GM18519 (cell line): ENCODE measurements at regions not wholly inside any gene's neighbourhood (a gene's known extent, or its start where the extent isn't known, plus 50 kb on each side); places are given as distances from the start of the nearest gene placed in this dataset.
"Not testable (repeated sequence)": the region's sequence is repeated elsewhere in the genome, so short reads cannot be mapped to it uniquely, and the experiment has no call there.

Experiments
- ATAC-seq: cut with Tn5 transposase; IDR thresholded peaks from one replicate; pipeline ENCODE4 v1.9.1; 2021; ENCODE audit warnings: mild to moderate bottlenecking, moderate library complexity; ENCODE audit not compliant: unreplicated experiment, low FRiP score

DNA sequence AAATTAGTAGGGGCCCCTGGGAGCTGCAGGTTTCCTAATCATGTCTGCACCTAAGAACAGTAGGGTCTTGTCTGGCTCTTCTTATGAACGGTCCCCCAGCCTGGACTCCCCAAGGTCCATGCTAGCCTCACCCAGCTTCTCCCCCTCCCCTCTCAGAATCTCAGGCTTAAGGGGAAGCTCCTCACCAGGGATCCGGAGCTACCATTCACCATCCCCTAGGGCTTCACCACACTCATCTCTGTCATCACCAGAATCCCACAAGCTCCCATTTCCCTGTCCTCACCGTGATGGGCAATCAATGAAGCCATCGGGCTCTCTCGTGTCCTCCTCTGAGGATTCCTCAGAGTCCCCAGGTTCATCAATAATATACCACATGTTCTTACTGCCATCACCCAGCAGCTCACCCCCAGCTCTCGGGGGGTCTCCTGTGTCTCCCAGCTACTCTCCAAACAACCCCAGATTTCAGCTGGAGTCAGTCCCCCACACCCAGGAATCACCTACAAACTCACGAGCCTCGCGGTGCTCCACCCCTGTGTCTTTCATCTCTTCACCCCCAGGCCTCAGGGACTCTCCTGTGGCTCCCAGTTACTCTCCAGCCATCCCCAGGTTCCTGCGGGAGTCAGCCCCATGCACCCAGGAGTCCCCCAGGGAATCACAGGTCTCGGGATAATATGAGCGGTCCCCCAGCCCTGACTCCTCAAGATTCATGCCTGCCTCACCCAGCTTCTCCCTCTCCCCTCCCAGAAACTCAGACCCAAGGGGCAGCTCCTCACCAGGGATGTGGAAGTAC lies 335.6 kb downstream of the CWH43 start:
- ATAC-seq: not testable (repeated sequence)

DNA sequence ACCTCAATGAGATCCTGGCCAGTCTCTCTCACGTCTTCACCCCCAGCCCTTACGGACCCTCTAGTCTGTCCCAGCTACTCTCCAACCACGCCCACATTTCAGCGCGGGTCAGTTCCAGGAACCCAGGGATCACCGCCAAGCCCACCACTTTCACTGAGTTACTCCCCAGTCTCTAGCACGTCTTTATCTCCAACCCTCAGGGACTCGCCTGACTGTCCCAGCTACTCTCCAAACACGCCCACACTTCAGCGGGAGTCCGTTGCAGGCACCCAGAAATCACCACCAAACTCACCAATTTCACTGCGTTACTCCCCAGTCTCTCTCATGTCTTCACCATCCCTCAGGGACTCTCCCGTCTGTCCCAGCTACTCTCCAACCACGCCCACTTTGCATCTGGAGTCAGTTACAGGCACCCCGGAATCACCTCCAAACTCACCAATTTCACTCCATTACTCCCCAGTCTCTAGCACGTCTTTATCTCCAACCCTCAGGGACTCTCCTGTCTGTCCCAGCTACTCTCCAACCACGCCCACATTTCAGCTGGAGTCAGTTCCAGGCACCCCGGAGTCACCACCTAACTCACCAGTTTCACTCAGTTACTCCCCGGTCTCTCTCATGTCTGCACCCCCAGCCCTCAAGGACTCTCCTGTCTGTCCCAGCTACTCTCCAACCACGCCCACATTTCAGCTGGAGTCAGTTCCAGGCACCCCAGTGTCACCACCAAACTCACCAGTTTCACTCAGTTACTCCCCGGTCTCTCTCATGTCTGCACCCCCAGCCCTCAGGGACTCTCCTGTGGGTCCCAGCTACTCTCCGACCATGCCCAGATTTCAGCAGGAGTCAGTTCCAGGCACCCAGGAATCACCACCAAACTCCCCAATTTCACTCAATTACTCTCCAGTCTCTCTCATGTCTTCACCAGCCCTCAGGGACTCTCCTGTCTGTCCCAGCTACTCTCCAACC lies 336.8 kb downstream of the CWH43 start:
- not testable (repeated sequence) for ATAC-seq

DNA sequence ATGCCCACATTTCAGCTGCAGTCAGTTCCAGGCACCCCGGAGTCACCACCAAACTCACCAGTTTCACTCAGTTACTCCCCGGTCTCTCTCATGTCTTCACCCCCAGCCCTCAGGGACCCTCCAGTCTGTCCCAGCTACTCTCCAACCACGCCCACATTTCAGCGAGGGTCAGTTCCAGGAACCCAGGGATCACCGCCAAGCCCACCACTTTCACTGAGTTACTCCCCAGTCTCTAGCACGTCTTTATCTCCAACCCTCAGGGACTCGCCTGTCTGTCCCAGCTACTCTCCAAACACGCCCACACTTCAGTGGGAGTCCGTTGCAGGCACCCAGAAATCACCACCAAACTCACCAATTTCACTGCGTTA lies 337.5 kb downstream of the CWH43 start:
- ATAC-seq: not testable (repeated sequence)
